OCI-LY1 (cell line): ENCODE measurements at regions not wholly inside any gene's neighbourhood (a gene's known extent, or its start where the extent isn't known, plus 50 kb on each side); places are given as distances from the start of the nearest gene placed in this dataset.

ENCODE experiments used
- H2AFZ ChIP-seq: fragments of 200-600 bp; sonication (generic), shearing (Covaris generic); 2 replicates; pipeline ENCODE4 v1.6.0; 2014; ENCODE audit warnings: antibody characterized with exemption, mild to moderate bottlenecking, low read length
- H3F3A ChIP-seq: fragments of 200-600 bp; sonication (generic), shearing (Covaris generic); 2 replicates; pipeline ENCODE4 v1.6.0; 2014; ENCODE audit warnings: mild to moderate bottlenecking, antibody characterized with exemption, low read length, moderate library complexity; ENCODE audit not compliant: insufficient read depth
- H3K27ac ChIP-seq: fragments of 200-600 bp; sonication (generic); 2 replicates; pipeline ENCODE4 v1.5.1; 2014; ENCODE audit warnings: low read length, mixed run types, mild to moderate bottlenecking, low read depth; ENCODE audit not compliant: poor library complexity, severe bottlenecking
- H3K27me3 ChIP-seq: fragments of 200-600 bp; sonication (generic); 2 replicates; pipeline ENCODE4 v1.6.0; 2014; ENCODE audit warnings: antibody characterized with exemption, mild to moderate bottlenecking, low read length, moderate library complexity; ENCODE audit not compliant: insufficient read depth
- H3K36me3 ChIP-seq: fragments of 200-600 bp; sonication (generic); 2 replicates; pipeline ENCODE4 v1.6.1; 2014; ENCODE audit warnings: mild to moderate bottlenecking, antibody characterized with exemption, low read length, moderate library complexity, mixed read lengths; ENCODE audit not compliant: insufficient read depth
- H3K4me1 ChIP-seq: fragments of 200-600 bp; sonication (generic); 2 replicates; pipeline ENCODE4 v1.5.1; 2014; ENCODE audit warnings: mild to moderate bottlenecking, low read length, moderate library complexity; ENCODE audit not compliant: insufficient read depth, severe bottlenecking
- H3K4me2 ChIP-seq: fragments of 200-600 bp; sonication (generic), shearing (Covaris generic); 2 replicates; pipeline ENCODE4 v1.6.1; 2014; ENCODE audit warnings: low read length
- H3K4me3 ChIP-seq: fragments of 200-600 bp; sonication (generic); 2 replicates; pipeline ENCODE4 v1.5.1; 2014; ENCODE audit warnings: low read length, low read depth, mild to moderate bottlenecking, mixed read lengths; ENCODE audit not compliant: poor library complexity, severe bottlenecking
- H3K79me2 ChIP-seq: fragments of 200-600 bp; shearing (Covaris generic); 2 replicates; pipeline ENCODE4 v1.6.1; 2016; ENCODE audit warnings: mixed run types, low read length, mixed read lengths; ENCODE audit not compliant: insufficient read depth
- H3K9ac ChIP-seq: fragments of 200-600 bp; sonication (generic), shearing (Covaris generic); 2 replicates; pipeline ENCODE4 v1.6.1; 2014; ENCODE audit warnings: mild to moderate bottlenecking, low read length, mixed read lengths
- H3K9me2 ChIP-seq: fragments of 200-600 bp; sonication (generic), shearing (Covaris generic); 2 replicates; pipeline ENCODE4 v1.6.1; 2014; ENCODE audit warnings: low read depth, mild to moderate bottlenecking, low read length, mixed read lengths
- H3K9me3 ChIP-seq: fragments of 200-600 bp; shearing (Covaris generic); 2 replicates; pipeline ENCODE4 v1.6.1; 2014; ENCODE audit warnings: low read length, mixed read lengths
- H4K20me1 ChIP-seq: fragments of 200-600 bp; sonication (generic), shearing (Covaris generic); 2 replicates; pipeline ENCODE4 v1.6.0; 2016; ENCODE audit warnings: mild to moderate bottlenecking, low read length; ENCODE audit not compliant: insufficient read depth
- CTCF ChIP-seq: fragments of 200-600 bp; sonication (generic), shearing (Covaris generic); IDR thresholded peaks from 2 replicates; pipeline ENCODE4 v1.5.1; 2017; ENCODE audit warnings: mild to moderate bottlenecking, antibody characterized with exemption, low read length, moderate library complexity, mixed read lengths
- EZH2 ChIP-seq: fragments of 200-600 bp; sonication (generic), shearing (Covaris generic); IDR thresholded peaks from 2 replicates; pipeline ENCODE4 v1.8.0; 2017; ENCODE audit warnings: borderline replicate concordance, mixed run types, mild to moderate bottlenecking, antibody characterized with exemption, low read length, moderate library complexity, mixed read lengths

GRCh38 chr4:65265526-65265925, 404.8 kb downstream of the EPHA5 start:
- no peaks in the 10 kb centered on the region for H3K9me2 ChIP-seq
- H4K20me1 ChIP-seq, result no peaks in the 10 kb centered on the region
- H3K36me3 ChIP-seq, result no peaks in the 10 kb centered on the region
- no peaks in the 10 kb centered on the region for H3F3A ChIP-seq
- no peak overlapping the region for H3K4me3 ChIP-seq
- H3K27me3 ChIP-seq, result no peaks in the 10 kb centered on the region
- no peak overlapping the region for H3K4me2 ChIP-seq
- no peaks in the 10 kb centered on the region for H3K9me3 ChIP-seq
- no peaks in the 10 kb centered on the region for H3K79me2 ChIP-seq
- no peak overlapping the region for H3K9ac ChIP-seq
- no peaks in the 10 kb centered on the region for H3K4me1 ChIP-seq
- H3K27ac ChIP-seq, result no peak overlapping the region
- H2AFZ ChIP-seq, result no peak overlapping the region
- TF ChIP-seq EZH2 (no peak), CTCF (no peak)

GRCh38 chr4:65259296-65259695, 411.0 kb downstream of the EPHA5 start:
- H3K27ac ChIP-seq, result no peak overlapping the region
- no peaks in the 10 kb centered on the region for H3K4me1 ChIP-seq
- H3K4me3 ChIP-seq, result no peak overlapping the region
- H2AFZ ChIP-seq, result no peak overlapping the region
- no peaks in the 10 kb centered on the region for H3K36me3 ChIP-seq
- no peak overlapping the region for H3K4me2 ChIP-seq
- no peaks in the 10 kb centered on the region for H3K9me3 ChIP-seq
- H3F3A ChIP-seq, result no peaks in the 10 kb centered on the region
- H3K27me3 ChIP-seq, result no peaks in the 10 kb centered on the region
- no peak overlapping the region for H3K9ac ChIP-seq
- no peaks in the 10 kb centered on the region for H3K79me2 ChIP-seq
- no peaks in the 10 kb centered on the region for H3K9me2 ChIP-seq
- no peak for TF ChIP-seq CTCF
- TF ChIP-seq EZH2, result no peak
- H4K20me1 ChIP-seq, result no peaks in the 10 kb centered on the region

GRCh38 chr4:65250916-65251315, 419.4 kb downstream of the EPHA5 start:
- H3K4me1 ChIP-seq, result no peaks in the 10 kb centered on the region
- H2AFZ ChIP-seq, result no peak overlapping the region
- no peak overlapping the region for H3K9ac ChIP-seq
- no peaks in the 10 kb centered on the region for H4K20me1 ChIP-seq
- no peak overlapping the region for H3K27ac ChIP-seq
- H3K4me3 ChIP-seq, result no peak overlapping the region
- no peaks in the 10 kb centered on the region for H3K9me3 ChIP-seq
- no peaks in the 10 kb centered on the region for H3F3A ChIP-seq
- no peaks in the 10 kb centered on the region for H3K27me3 ChIP-seq
- no peaks in the 10 kb centered on the region for H3K79me2 ChIP-seq
- no peak overlapping the region for H3K4me2 ChIP-seq
- no peaks in the 10 kb centered on the region for H3K9me2 ChIP-seq
- H3K36me3 ChIP-seq, result no peaks in the 10 kb centered on the region
- TF ChIP-seq EZH2, result no peak
- TF ChIP-seq CTCF, result no peak
